K562 (cell line): ENCODE measurements at regions not wholly inside any gene's neighbourhood (a gene's known extent, or its start where the extent isn't known, plus 50 kb on each side); places are given as distances from the start of the nearest gene placed in this dataset.

Experiments
- ATAC-seq: fragments of 200-7000 bp; cut with Tn5 transposase; 3 replicates; pipeline ENCODE4 v1.9.1; 2020; ENCODE audit warnings: moderate library complexity
- BruUV-seq: library from RNA; stranded (reverse); fragments of 400-500 nt; replicated peaks from 2 replicates; lab custom pipeline; 2021; lab: Mats Ljungman, UMichigan
- CTCF ChIA-PET: fragments of 300-600 bp; formaldehyde crosslinking; extraction: SDS; loops from one replicate; lab custom pipeline; 2021; ENCODE audit warnings: low intra/inter-chr PET ratio; lab: Yijun Ruan, JAX
- POLR2A ChIA-PET: fragments of 300-600, 350-650 bp; sonication (Branson Sonifier 250); formaldehyde crosslinking; extraction: SDS; loops from one replicate; lab custom pipeline; 2021; ENCODE audit warnings: antibody characterized with exemption, inconsistent platforms; lab: Yijun Ruan, JAX
- DNase-seq, 4 experiments: peaks; one replicate each; pipeline versions ENCODE4 v3.0.0 to v3.0.0-alpha.2; 2011 to 2018; ENCODE audit warnings: low spot score in 3 of 4, mixed read lengths in 3 of 4; ENCODE audit errors: extremely low read depth in 1 of 4
- FAIRE-seq: peaks from 2 replicates; lab custom pipeline; 2011; peaks lifted over from hg19 to GRCh38; lab: Jason Lieb, UNC
- H2AFZ ChIP-seq: 2 replicates; pipeline ENCODE4 v1.6.0; 2011; ENCODE audit warnings: low read depth, low read length, control low read depth, inconsistent platforms
- H3K27ac ChIP-seq: fragments of 200-600 bp; 3 replicates; pipeline ENCODE4 v1.8.0; 2011; ENCODE audit warnings: low read depth, mild to moderate bottlenecking, control low read depth, inconsistent platforms, low read length, moderate library complexity, mixed read lengths; ENCODE audit errors: extremely low read depth
- H3K27me3 ChIP-seq, 2 experiments: fragments of 300-600 bp in 1 of 2; 2 replicates in 1 of 2; 3 replicates in 1 of 2; pipeline versions ENCODE4 v1.6.0 to v1.8.0; 2011; ENCODE audit warnings: inconsistent platforms in 2 of 2, low read length in 2 of 2, mild to moderate bottlenecking in 1 of 2, mixed read lengths in 1 of 2, moderate library complexity in 1 of 2; ENCODE audit not compliant: control insufficient read depth in 2 of 2, insufficient read depth in 2 of 2
- H3K36me3 ChIP-seq: fragments of 300-600 bp; 3 replicates; pipeline ENCODE4 v1.8.0; 2011; ENCODE audit warnings: mild to moderate bottlenecking, low read length, inconsistent platforms; ENCODE audit not compliant: control insufficient read depth, insufficient read depth
- H3K4me1 ChIP-seq, 2 experiments: fragments of 200-600 bp in 1 of 2; replicated peaks in 1 of 2; 2 replicates in 1 of 2; 3 replicates in 1 of 2; pipeline versions ENCODE4 v1.5.1 to v1.8.0; 2011; ENCODE audit warnings: inconsistent platforms in 2 of 2, low read length in 2 of 2, mild to moderate bottlenecking in 1 of 2, mixed read lengths in 1 of 2, moderate library complexity in 1 of 2; ENCODE audit not compliant: control insufficient read depth in 2 of 2, insufficient read depth in 2 of 2
- H3K4me2 ChIP-seq: 2 replicates; pipeline ENCODE4 v1.6.1; 2011; ENCODE audit warnings: low read length, control low read depth, inconsistent platforms, mixed read lengths; ENCODE audit not compliant: insufficient read depth
- H3K4me3 ChIP-seq: fragments of 200-600 bp; sonication (generic), shearing (Covaris generic); 2 replicates; pipeline ENCODE4 v1.5.1; 2016; ENCODE audit warnings: control low read depth, inconsistent platforms
- H3K79me2 ChIP-seq: fragments of 200-600 bp; 3 replicates; pipeline ENCODE4 v1.8.0; 2011; ENCODE audit warnings: low read length, inconsistent platforms; ENCODE audit not compliant: control insufficient read depth, insufficient read depth
- H3K9ac ChIP-seq, 2 experiments: 2 replicates each; pipeline versions ENCODE4 v1.6.0 to v1.6.1; 2011; ENCODE audit warnings: low read depth in 2 of 2, low read length in 2 of 2, control low read depth in 1 of 2, inconsistent platforms in 1 of 2, mild to moderate bottlenecking in 1 of 2, mixed read lengths in 1 of 2; ENCODE audit not compliant: insufficient read depth in 1 of 2
- H3K9me1 ChIP-seq: one replicate; pipeline ENCODE4 v1.6.0; 2011; ENCODE audit warnings: inconsistent platforms, mild to moderate bottlenecking, low read length, moderate library complexity; ENCODE audit not compliant: control insufficient read depth, insufficient read depth
- H3K9me3 ChIP-seq: replicated peaks from 2 replicates; pipeline ENCODE4 v1.5.1; 2011; ENCODE audit warnings: low read depth, low read length, inconsistent platforms; ENCODE audit not compliant: control insufficient read depth, insufficient read depth
- H4K20me1 ChIP-seq: replicated peaks from 2 replicates; pipeline ENCODE4 v1.6.1; 2011; ENCODE audit warnings: low read length, inconsistent platforms, mixed read lengths; ENCODE audit not compliant: control insufficient read depth, insufficient read depth
- CBX1 ChIP-seq: sonication (generic); IDR thresholded peaks from 2 replicates; pipeline ENCODE4 v1.6.1; 2016; ENCODE audit warnings: antibody characterized with exemption, low read depth, mild to moderate bottlenecking
- ESRRA ChIP-seq: fragments of 450-650 bp; IDR thresholded peaks from 2 replicates; pipeline ENCODE4 v1.6.1; 2014; ENCODE audit warnings: low read depth, mild to moderate bottlenecking, moderate library complexity, borderline replicate concordance
- FOXK1 ChIP-seq: sonication (generic); formaldehyde crosslinking; IDR thresholded peaks from 2 replicates; pipeline ENCODE4 v1.8.0; 2022; ENCODE audit warnings: missing genetic modification reagents, mild to moderate bottlenecking, borderline replicate concordance
- MAX ChIP-seq: sonication (generic); formaldehyde crosslinking; IDR thresholded peaks from 2 replicates; pipeline ENCODE4 v1.9.0; 2022; ENCODE audit warnings: mild to moderate bottlenecking, missing genetic modification reagents
- RFX7 ChIP-seq: fragments of 250-450 bp; sonication (Bioruptor Pico); IDR thresholded peaks from 2 replicates; pipeline ENCODE4 v1.5.1; 2021; ENCODE audit warnings: mild to moderate bottlenecking
- TSHZ1 ChIP-seq: fragments of 250-450 bp; sonication (Bioruptor Pico); IDR thresholded peaks from 2 replicates; pipeline ENCODE4 v1.4.0; 2020; ENCODE audit warnings: mild to moderate bottlenecking, moderate library complexity
- ZFP30 ChIP-seq: fragments of 250-450 bp; sonication (Bioruptor Pico); IDR thresholded peaks from 2 replicates; pipeline ENCODE4 v1.8.0; 2022; ENCODE audit warnings: moderate library complexity, mild to moderate bottlenecking, inconsistent platforms, borderline replicate concordance
- ZNF347 ChIP-seq: fragments of 450-650 bp; formaldehyde crosslinking; IDR thresholded peaks from 2 replicates; pipeline ENCODE4 v1.4.0; 2020; ENCODE audit warnings: low read depth, mild to moderate bottlenecking, moderate library complexity
- WGBS: fragments of 100-300 bp; shearing (Covaris generic); methylation state at CpG from one replicate; pipeline ENCODE4 v1.1.6; 2016; ENCODE audit warnings: low coverage, mixed read lengths; ENCODE audit not compliant: insufficient coverage; ENCODE audit errors: missing lambda C conversion rate; 5-methylcytosine and 5-hydroxymethylcytosine counted together
- in situ Hi-C: fragments of 300-500 bp; cut with MboI; formaldehyde crosslinking; loops from 4 replicates; pipeline ENCODE4 v1.15.0; 2018; ENCODE audit warnings: inconsistent platforms, mixed read lengths
- intact Hi-C: fragments of 100-400 bp; cut with micrococcal nuclease; formaldehyde crosslinking; loops from 2 replicates; pipeline ENCODE4 v1.14.2; 2022

- no peak for DNase-seq
- Histone ChIP-seq H3K9me3 (no peaks in the 10 kb centered on the region; the same call in 1 of the 2 replicates), H3K27ac (no peak overlapping the region), H3K4me3 (no peak overlapping the region), H3K4me1 (no peaks in the 10 kb centered on the region), H2AFZ (no peak overlapping the region), H3K27me3 (no peaks in the 10 kb centered on the region), H3K79me2 (no peaks in the 10 kb centered on the region), H3K9me1 (no peaks in the 10 kb centered on the region), H3K9ac (no peak overlapping the region), H3K36me3 (no peaks in the 10 kb centered on the region), H3K4me2 (no peak overlapping the region), H4K20me1 (no peaks in the 10 kb centered on the region)
- no peak for TF ChIP-seq RFX7 (CRISPR knock-in tag)
- intact Hi-C loops (no loop called here), in situ Hi-C loops (no loop called here)
- ChIA-PET POLR2A (no interaction called here), CTCF (no interaction called here)
- no peak for ATAC-seq
- WGBS: under 1% methylated on average over 7 of the region's 7 CpGs
- BruUV-seq: no TSS peak
- no peak for FAIRE-seq
Measured at GRCh38 chr10:52652431-52653262, 119.9 kb downstream of the MBL2 start.

GRCh38 chr10:52653263-52653909, 119.2 kb downstream of the MBL2 start:
- ATAC-seq (no peak), FAIRE-seq (no peak), DNase-seq (no peak)
- no peaks in the 10 kb centered on the region for H4K20me1 ChIP-seq
- intact Hi-C loops (no loop called here), in situ Hi-C loops (no loop called here)
- TF ChIP-seq TSHZ1 (CRISPR knock-in tag): no peak
- TF ChIP-seq MAX (CRISPR knock-in tag): no peak
- no peak for TF ChIP-seq CBX1
- TF ChIP-seq FOXK1 (CRISPR knock-in tag): no peak
- no peak for TF ChIP-seq ESRRA
- no peak for TF ChIP-seq ZFP30
- TF ChIP-seq ZNF347 (CRISPR knock-in tag): no peak
- WGBS: 0% methylated on average over 5 of the region's 5 CpGs
- ChIA-PET POLR2A (no interaction called here), CTCF (no interaction called here)
- BruUV-seq: no TSS peak
- H3K27me3 ChIP-seq: no peaks in the 10 kb centered on the region
- no peaks in the 10 kb centered on the region for H3K79me2 ChIP-seq
- H2AFZ ChIP-seq: no peak overlapping the region
- H3K9ac ChIP-seq: no peak overlapping the region
- H3K36me3 ChIP-seq: no peaks in the 10 kb centered on the region
- no peaks in the 10 kb centered on the region for H3K4me1 ChIP-seq
- no peaks in the 10 kb centered on the region for H3K9me1 ChIP-seq
- no peak overlapping the region for H3K4me2 ChIP-seq
- H3K27ac ChIP-seq: no peak overlapping the region
- no peak overlapping the region for H3K4me3 ChIP-seq
- no peaks in the 10 kb centered on the region; the same call in 1 of the 2 replicates for H3K9me3 ChIP-seq
